Osteoblast (primary cell): ENCODE measurements at regions not wholly inside any gene's neighbourhood (a gene's known extent, or its start where the extent isn't known, plus 50 kb on each side); places are given as distances from the start of the nearest gene placed in this dataset.
"Not testable (repeated sequence)": the region's sequence is repeated elsewhere in the genome, so short reads cannot be mapped to it uniquely, and the experiment has no call there.

Experiments used
- DNase-seq: peaks from one replicate; pipeline ENCODE4 v3.0.0; 2011; ENCODE audit warnings: low spot score, mixed read lengths; ENCODE audit not compliant: insufficient read length; ENCODE audit errors: missing footprints
- H2AFZ ChIP-seq: 2 replicates; pipeline ENCODE4 v1.6.0; 2011; ENCODE audit warnings: mild to moderate bottlenecking, low read length
- H3K27ac ChIP-seq: 2 replicates; pipeline ENCODE4 v1.5.1; 2011; ENCODE audit warnings: mild to moderate bottlenecking, low read depth, low read length, moderate library complexity
- H3K27me3 ChIP-seq: 2 replicates; pipeline ENCODE4 v1.6.0; 2012; ENCODE audit warnings: mild to moderate bottlenecking, control low read depth, inconsistent platforms, low read length, moderate library complexity; ENCODE audit not compliant: insufficient read depth
- H3K36me3 ChIP-seq: 2 replicates; pipeline ENCODE4 v1.5.1; 2011; ENCODE audit warnings: mild to moderate bottlenecking, low read length, control low read depth, moderate library complexity; ENCODE audit not compliant: insufficient read depth
- H3K4me1 ChIP-seq: 2 replicates; pipeline ENCODE4 v1.5.1; 2011; ENCODE audit warnings: mild to moderate bottlenecking, low read length, control low read depth, moderate library complexity; ENCODE audit not compliant: insufficient read depth
- H3K4me2 ChIP-seq: 2 replicates; pipeline ENCODE4 v1.6.0; 2011; ENCODE audit warnings: mild to moderate bottlenecking, low read length; ENCODE audit not compliant: insufficient read depth
- H3K4me3 ChIP-seq: fragments of 200-600 bp; sonication (generic); 3 replicates; pipeline ENCODE4 v1.5.1; 2012; ENCODE audit warnings: mild to moderate bottlenecking, low read length, inconsistent platforms; ENCODE audit not compliant: insufficient read depth
- H3K79me2 ChIP-seq: 2 replicates; pipeline ENCODE4 v1.6.0; 2012; ENCODE audit warnings: mild to moderate bottlenecking, low read length, control low read depth, inconsistent platforms; ENCODE audit not compliant: insufficient read depth
- H3K9me3 ChIP-seq: 2 replicates; pipeline ENCODE4 v1.5.1; 2011; ENCODE audit warnings: low read depth, low read length, control low read depth
- H4K20me1 ChIP-seq: 2 replicates; pipeline ENCODE4 v1.6.0; 2012; ENCODE audit warnings: mild to moderate bottlenecking, low read length, control low read depth; ENCODE audit not compliant: insufficient read depth
- TF ChIP-seq, protein P1 (sequence below): IDR thresholded peaks from 2 replicates; pipeline ENCODE4 v1.5.1; 2011; ENCODE audit warnings: mild to moderate bottlenecking, low read depth, low read length, moderate library complexity; ENCODE audit errors: extremely low read depth

DNA sequence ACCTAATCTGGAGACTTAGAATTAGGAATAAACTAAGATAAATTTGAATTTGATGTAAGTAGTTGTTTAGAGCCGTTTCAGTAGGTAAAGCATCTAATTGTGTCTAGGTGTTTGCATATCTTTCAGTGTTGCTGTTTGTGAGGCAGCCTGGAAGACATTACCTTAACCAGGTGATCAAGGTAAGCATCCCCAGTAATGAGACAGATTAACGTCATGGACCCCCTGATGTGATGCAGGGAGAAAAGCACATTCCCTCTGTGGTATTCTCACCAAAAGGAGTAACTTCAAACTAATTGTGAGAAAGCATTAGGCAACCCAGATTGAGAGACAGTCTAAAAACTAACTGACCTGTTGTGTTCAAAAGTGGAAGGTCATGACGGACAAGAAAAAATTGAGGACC is 251.6 kb downstream of the NUAK1 start:
- no peaks in the 10 kb centered on the region for H3K27me3 ChIP-seq
- no peaks in the 10 kb centered on the region for H3K4me1 ChIP-seq
- no peak overlapping the region for H2AFZ ChIP-seq
- no peaks in the 10 kb centered on the region for H3K36me3 ChIP-seq
- no peaks in the 10 kb centered on the region for H3K79me2 ChIP-seq
- TF ChIP-seq, protein P1, sequence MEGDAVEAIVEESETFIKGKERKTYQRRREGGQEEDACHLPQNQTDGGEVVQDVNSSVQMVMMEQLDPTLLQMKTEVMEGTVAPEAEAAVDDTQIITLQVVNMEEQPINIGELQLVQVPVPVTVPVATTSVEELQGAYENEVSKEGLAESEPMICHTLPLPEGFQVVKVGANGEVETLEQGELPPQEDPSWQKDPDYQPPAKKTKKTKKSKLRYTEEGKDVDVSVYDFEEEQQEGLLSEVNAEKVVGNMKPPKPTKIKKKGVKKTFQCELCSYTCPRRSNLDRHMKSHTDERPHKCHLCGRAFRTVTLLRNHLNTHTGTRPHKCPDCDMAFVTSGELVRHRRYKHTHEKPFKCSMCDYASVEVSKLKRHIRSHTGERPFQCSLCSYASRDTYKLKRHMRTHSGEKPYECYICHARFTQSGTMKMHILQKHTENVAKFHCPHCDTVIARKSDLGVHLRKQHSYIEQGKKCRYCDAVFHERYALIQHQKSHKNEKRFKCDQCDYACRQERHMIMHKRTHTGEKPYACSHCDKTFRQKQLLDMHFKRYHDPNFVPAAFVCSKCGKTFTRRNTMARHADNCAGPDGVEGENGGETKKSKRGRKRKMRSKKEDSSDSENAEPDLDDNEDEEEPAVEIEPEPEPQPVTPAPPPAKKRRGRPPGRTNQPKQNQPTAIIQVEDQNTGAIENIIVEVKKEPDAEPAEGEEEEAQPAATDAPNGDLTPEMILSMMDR: no peak
- H3K27ac ChIP-seq: no peak overlapping the region
- H3K9me3 ChIP-seq: no peaks in the 10 kb centered on the region
- no peaks in the 10 kb centered on the region for H4K20me1 ChIP-seq
- DNase-seq: no peak
- no peak overlapping the region for H3K4me2 ChIP-seq
- H3K4me3 ChIP-seq: no peak overlapping the region

DNA sequence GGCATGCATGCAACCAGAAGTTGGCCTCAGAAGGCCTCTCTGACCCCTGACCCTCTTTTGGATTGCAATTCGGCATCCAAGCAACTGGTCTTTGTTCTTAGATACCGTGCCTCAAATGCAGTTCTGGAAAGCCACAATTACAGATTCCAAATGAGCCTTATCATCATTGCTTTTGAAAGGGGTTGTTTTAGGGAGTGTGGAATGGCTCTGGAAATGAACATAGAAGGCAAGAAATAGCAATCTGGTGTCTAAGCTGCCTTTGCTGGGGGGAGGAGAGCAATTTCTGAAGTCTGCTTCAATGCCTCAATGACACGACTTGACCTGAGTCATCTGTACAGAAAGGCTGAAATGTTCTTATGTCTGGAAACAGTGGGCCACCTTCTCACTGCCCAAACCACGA is 250.1 kb downstream of the NUAK1 start:
- Histone ChIP-seq H2AFZ (no peak overlapping the region), H4K20me1 (no peaks in the 10 kb centered on the region), H3K4me2 (no peak overlapping the region), H3K36me3 (no peaks in the 10 kb centered on the region), H3K27me3 (no peaks in the 10 kb centered on the region), H3K4me3 (no peak overlapping the region), H3K9me3 (no peaks in the 10 kb centered on the region), H3K79me2 (no peaks in the 10 kb centered on the region), H3K4me1 (no peaks in the 10 kb centered on the region), H3K27ac (no peak overlapping the region)
- TF ChIP-seq, protein P1: no peak
- DNase-seq: no peak

DNA sequence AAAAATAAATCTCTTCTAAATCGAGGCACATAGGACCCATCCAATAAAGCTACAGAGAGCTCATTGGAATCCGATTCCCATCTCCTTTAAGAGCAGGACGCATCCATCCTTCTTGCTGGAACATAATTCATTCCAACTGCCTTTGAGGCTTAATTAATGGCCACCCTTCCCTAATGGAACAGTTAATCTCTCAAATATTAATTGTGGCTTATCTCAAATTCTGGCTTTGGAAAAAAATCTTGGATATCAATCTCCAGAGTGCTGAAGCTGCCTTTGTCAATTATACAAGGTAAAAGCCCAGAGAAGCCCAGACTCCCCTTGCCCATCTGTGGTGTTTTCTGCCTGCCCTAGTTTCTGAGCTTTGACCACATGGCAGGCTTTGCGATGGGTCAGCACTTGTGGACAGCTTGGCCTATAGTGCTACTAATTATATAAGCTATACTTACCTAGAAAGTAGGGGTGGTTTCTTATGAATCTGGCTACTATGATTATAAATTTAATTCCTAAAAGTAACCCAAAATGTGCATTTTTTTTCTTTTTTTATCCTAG is 246.3 kb downstream of the NUAK1 start:
- H3K4me3 ChIP-seq: no peak overlapping the region
- H3K27ac ChIP-seq: no peak overlapping the region
- no peaks in the 10 kb centered on the region for H4K20me1 ChIP-seq
- H3K36me3 ChIP-seq: no peaks in the 10 kb centered on the region
- TF ChIP-seq, protein P1: no peak
- no peak overlapping the region for H3K4me2 ChIP-seq
- no peaks in the 10 kb centered on the region for H3K9me3 ChIP-seq
- DNase-seq: no peak
- H3K4me1 ChIP-seq: no peaks in the 10 kb centered on the region
- no peaks in the 10 kb centered on the region for H3K27me3 ChIP-seq
- no peaks in the 10 kb centered on the region for H3K79me2 ChIP-seq
- H2AFZ ChIP-seq: no peak overlapping the region

DNA sequence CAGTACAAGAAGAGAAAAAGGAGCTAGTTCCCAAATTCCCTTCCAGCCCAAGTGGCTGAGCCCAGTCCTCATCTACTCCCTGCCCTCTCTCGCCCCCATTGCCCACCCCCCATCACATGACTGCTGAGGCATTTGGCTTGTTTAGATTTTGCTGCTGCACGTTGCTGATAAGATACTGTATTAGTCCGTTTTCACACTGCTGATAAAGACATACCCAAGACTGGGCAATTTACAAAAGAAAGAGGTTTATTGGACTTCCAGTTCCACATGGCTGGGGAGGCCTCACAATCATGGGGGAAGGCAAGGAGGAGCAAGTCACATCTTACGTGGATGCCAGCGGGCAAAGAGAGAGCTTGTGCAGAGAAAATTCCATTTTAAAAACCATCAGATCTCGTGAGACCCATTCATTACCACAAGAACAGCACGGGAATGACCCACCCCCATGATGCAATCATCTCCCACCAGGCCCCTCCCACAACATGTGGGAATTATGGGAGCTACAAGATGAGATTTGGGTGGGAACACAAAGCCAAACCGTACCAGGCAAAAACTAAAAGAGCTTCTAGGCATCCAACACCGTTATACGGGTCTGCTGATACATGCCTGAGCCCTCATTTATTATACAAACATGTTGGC is 243.4 kb downstream of the NUAK1 start:
- DNase-seq, H3K4me1 ChIP-seq, H3K36me3 ChIP-seq, H4K20me1 ChIP-seq, H3K79me2 ChIP-seq, H3K4me2 ChIP-seq, H3K27ac ChIP-seq, H3K27me3 ChIP-seq, H3K4me3 ChIP-seq, H2AFZ ChIP-seq, H3K9me3 ChIP-seq: not testable (repeated sequence)
